CD4-positive, alpha-beta T cell treated with Interleukin-12 subunit alpha and Interleukin-12 subunit beta, for 1 hour (primary cell): ENCODE measurements at regions not wholly inside any gene's neighbourhood (a gene's known extent, or its start where the extent isn't known, plus 50 kb on each side); places are given as distances from the start of the nearest gene placed in this dataset.
"Not testable (repeated sequence)": the region's sequence is repeated elsewhere in the genome, so short reads cannot be mapped to it uniquely, and the experiment has no call there.

Experiments
- DNase-seq: peaks from one replicate; pipeline ENCODE4 v3.0.0-alpha.2; 2020

GRCh38 chr2:238502088-238502810 is 75.5 kb downstream of the ASB1 start:
- no peak for DNase-seq

GRCh38 chr2:238502956-238503791 is 76.4 kb downstream of the ASB1 start:
- DNase-seq = no peak

- no peak for DNase-seq
Measured at GRCh38 chr2:238504181-238504931, 77.6 kb downstream of the ASB1 start.

GRCh38 chr2:238505119-238505891 is 78.6 kb downstream of the ASB1 start:
- DNase-seq = no peak

- no peak for DNase-seq
Measured at GRCh38 chr2:238505892-238506280, 79.2 kb downstream of the ASB1 start.

GRCh38 chr2:238506371-238507068 is 79.8 kb downstream of the ASB1 start:
- DNase-seq = no peak

GRCh38 chr2:238507836-238508235 is 81.1 kb downstream of the ASB1 start:
- DNase-seq = no peak

GRCh38 chr2:238509151-238509835 is 82.6 kb downstream of the ASB1 start:
- DNase-seq = no peak

GRCh38 chr2:238509903-238510302 is 83.2 kb downstream of the ASB1 start:
- no peak for DNase-seq

- no peak for DNase-seq
Measured at GRCh38 chr2:238510911-238511613, 84.3 kb downstream of the ASB1 start.

- DNase-seq = no peak
Measured at GRCh38 chr2:238511614-238511950, 84.9 kb downstream of the ASB1 start.

- no peak for DNase-seq
Measured at GRCh38 chr2:238512247-238512867, 85.6 kb downstream of the ASB1 start.

- DNase-seq = no peak
Measured at GRCh38 chr2:238513346-238513745, 86.6 kb downstream of the ASB1 start.

GRCh38 chr2:238514024-238514423 is 87.3 kb downstream of the ASB1 start:
- DNase-seq = not testable (repeated sequence)

- no peak for DNase-seq
Measured at GRCh38 chr2:238515377-238515776, 88.7 kb downstream of the ASB1 start.

GRCh38 chr2:238517209-238517608 is 90.5 kb downstream of the ASB1 start:
- no peak for DNase-seq

- no peak for DNase-seq
Measured at GRCh38 chr2:238518172-238518820, 91.6 kb downstream of the ASB1 start.

GRCh38 chr2:238518821-238519186 is 92.1 kb downstream of the ASB1 start:
- no peak for DNase-seq

- DNase-seq = no peak
Measured at GRCh38 chr2:238520359-238520886, 93.7 kb downstream of the ASB1 start.

GRCh38 chr2:238521002-238521401 is 94.3 kb downstream of the ASB1 start:
- no peak for DNase-seq
